ENCODE measurements at regions not wholly inside any gene's neighbourhood (a gene's known extent, or its start where the extent isn't known, plus 50 kb on each side); places are given as distances from the start of the nearest gene placed in this dataset.

GRCh38 chr2:77578354-77578753 is 56.2 kb upstream of the LRRTM4 start:
- Histone ChIP-seq H3K4me2 (ENCODE audit: low read length) (no peak overlapping the region), H3K9ac (ENCODE audit: low read length) (no peak overlapping the region), H3K27ac (ENCODE audit: low read depth, low read length, poor library complexity, severe bottlenecking) (no peak overlapping the region), H3K9me3 (ENCODE audit: low read length) (no peaks in the 10 kb centered on the region), H3K36me3 (ENCODE audit: insufficient read depth, low read length) (no peaks in the 10 kb centered on the region), H2AFZ (ENCODE audit: low read length) (no peak overlapping the region), H3F3A (ENCODE audit: insufficient read depth, low read length) (no peaks in the 10 kb centered on the region), H3K4me1 (ENCODE audit: insufficient read depth, low read length, severe bottlenecking) (no peaks in the 10 kb centered on the region), H4K20me1 (ENCODE audit: insufficient read depth, low read length) (no peaks in the 10 kb centered on the region), H3K27me3 (ENCODE audit: insufficient read depth, low read length) (no peaks in the 10 kb centered on the region), H3K79me2 (ENCODE audit: insufficient read depth, low read length) (no peaks in the 10 kb centered on the region), H3K4me3 (ENCODE audit: low read depth, low read length, poor library complexity, severe bottlenecking) (no peak overlapping the region), H3K9me2 (ENCODE audit: low read depth, low read length) (no peaks in the 10 kb centered on the region)
- TF ChIP-seq EZH2 (IDR thresholded peaks at IDR 0.05; ENCODE audit: borderline replicate concordance, low read length): no peak
- TF ChIP-seq CTCF (IDR thresholded peaks at IDR 0.05; ENCODE audit: low read length): no peak

DNA sequence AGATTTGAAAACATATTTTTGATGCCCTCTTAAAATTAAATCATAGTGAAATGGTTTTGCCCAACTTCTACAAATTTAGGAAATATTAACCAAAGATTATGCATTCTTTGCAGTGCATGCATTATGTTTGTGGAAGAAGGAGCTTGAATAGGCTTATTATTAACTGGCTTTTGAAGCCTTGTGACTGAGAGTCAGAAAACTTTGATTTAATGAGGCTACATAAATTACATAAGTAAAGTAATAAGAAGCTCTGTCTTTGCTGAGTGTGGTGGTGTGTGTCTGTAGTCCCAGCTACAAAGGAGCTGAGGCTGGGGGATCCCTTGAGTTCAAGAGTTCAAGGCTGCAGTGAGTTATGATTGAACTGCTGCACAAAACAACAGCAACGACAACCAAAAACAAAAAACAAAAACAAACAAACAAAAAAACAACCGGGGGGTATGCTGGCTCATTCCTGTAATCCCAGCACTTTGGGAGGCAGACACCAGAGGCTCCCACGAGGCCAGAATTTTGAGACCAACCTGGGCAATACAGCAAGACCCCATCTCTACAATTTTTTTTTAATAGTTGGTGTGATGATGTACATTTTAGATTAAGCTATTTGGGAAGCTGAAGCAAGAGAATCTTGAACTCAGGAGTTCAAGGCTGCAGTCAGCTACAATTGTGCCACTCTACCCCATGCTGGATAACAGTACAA is 57.0 kb upstream of the LRRTM4 start:
- Histone ChIP-seq H4K20me1 (ENCODE audit: insufficient read depth, low read length) (no peaks in the 10 kb centered on the region), H2AFZ (ENCODE audit: low read length) (no peak overlapping the region), H3K36me3 (ENCODE audit: insufficient read depth, low read length) (no peaks in the 10 kb centered on the region), H3K4me3 (ENCODE audit: low read depth, low read length, poor library complexity, severe bottlenecking) (no peak overlapping the region), H3K4me2 (ENCODE audit: low read length) (no peak overlapping the region), H3K9me3 (ENCODE audit: low read length) (no peaks in the 10 kb centered on the region), H3K27me3 (ENCODE audit: insufficient read depth, low read length) (no peaks in the 10 kb centered on the region), H3F3A (ENCODE audit: insufficient read depth, low read length) (no peaks in the 10 kb centered on the region), H3K4me1 (ENCODE audit: insufficient read depth, low read length, severe bottlenecking) (no peaks in the 10 kb centered on the region), H3K9me2 (ENCODE audit: low read depth, low read length) (no peaks in the 10 kb centered on the region), H3K9ac (ENCODE audit: low read length) (no peak overlapping the region), H3K79me2 (ENCODE audit: insufficient read depth, low read length) (no peaks in the 10 kb centered on the region), H3K27ac (ENCODE audit: low read depth, low read length, poor library complexity, severe bottlenecking) (no peak overlapping the region)
- no peak for TF ChIP-seq CTCF (IDR thresholded peaks at IDR 0.05; ENCODE audit: low read length)
- TF ChIP-seq EZH2 (IDR thresholded peaks at IDR 0.05; ENCODE audit: borderline replicate concordance, low read length): no peak

DNA sequence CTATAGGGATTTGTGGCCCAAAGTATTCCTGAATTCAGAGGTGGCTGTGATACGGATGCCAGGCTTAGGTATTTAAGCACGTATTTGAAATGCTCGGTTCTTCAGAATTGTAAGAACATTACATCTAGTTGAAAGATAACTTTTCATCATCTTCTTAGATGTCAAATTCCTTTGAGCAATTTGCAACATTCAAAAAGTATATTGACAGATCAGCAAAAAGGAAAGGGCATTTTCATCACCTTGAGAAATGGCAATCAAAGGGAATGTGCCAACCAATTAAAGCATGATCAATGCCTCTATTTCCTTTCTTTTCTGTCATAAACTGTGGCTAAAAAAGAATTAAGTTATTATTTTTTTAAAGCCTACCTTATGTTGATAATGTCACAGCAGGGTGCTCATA is 66.3 kb upstream of the LRRTM4 start:
- no peak for TF ChIP-seq EZH2 (IDR thresholded peaks at IDR 0.05; ENCODE audit: borderline replicate concordance, low read length)
- no peak for TF ChIP-seq CTCF (IDR thresholded peaks at IDR 0.05; ENCODE audit: low read length)
- H3K36me3 ChIP-seq (ENCODE audit: insufficient read depth, low read length): no peaks in the 10 kb centered on the region
- no peak overlapping the region for H3K4me2 ChIP-seq (ENCODE audit: low read length)
- no peaks in the 10 kb centered on the region for H3K79me2 ChIP-seq (ENCODE audit: insufficient read depth, low read length)
- no peak overlapping the region for H2AFZ ChIP-seq (ENCODE audit: low read length)
- no peaks in the 10 kb centered on the region for H3K9me3 ChIP-seq (ENCODE audit: low read length)
- H3F3A ChIP-seq (ENCODE audit: insufficient read depth, low read length): no peaks in the 10 kb centered on the region
- H3K27ac ChIP-seq (ENCODE audit: low read depth, low read length, poor library complexity, severe bottlenecking): no peak overlapping the region
- H3K9ac ChIP-seq (ENCODE audit: low read length): no peak overlapping the region
- H3K4me3 ChIP-seq (ENCODE audit: low read depth, low read length, poor library complexity, severe bottlenecking): no peak overlapping the region
- H3K27me3 ChIP-seq (ENCODE audit: insufficient read depth, low read length): no peaks in the 10 kb centered on the region
- no peaks in the 10 kb centered on the region for H3K4me1 ChIP-seq (ENCODE audit: insufficient read depth, low read length, severe bottlenecking)
- H4K20me1 ChIP-seq (ENCODE audit: insufficient read depth, low read length): no peaks in the 10 kb centered on the region
- no peaks in the 10 kb centered on the region for H3K9me2 ChIP-seq (ENCODE audit: low read depth, low read length)

Data from OCI-LY1 (cell line).